Mononuclear cell (primary cell): ENCODE measurements at regions not wholly inside any gene's neighbourhood (a gene's known extent, or its start where the extent isn't known, plus 50 kb on each side); places are given as distances from the start of the nearest gene placed in this dataset.
"Not testable (repeated sequence)": the region's sequence is repeated elsewhere in the genome, so short reads cannot be mapped to it uniquely, and the experiment has no call there.

Source experiments
- H3K27me3 ChIP-seq: 2 replicates; pipeline ENCODE4 v1.6.0; 2011; ENCODE audit warnings: low read length, control low read depth; ENCODE audit not compliant: insufficient read depth
- H3K4me1 ChIP-seq: 2 replicates; pipeline ENCODE4 v1.5.1; 2011; ENCODE audit warnings: mild to moderate bottlenecking, low read length, control low read depth; ENCODE audit not compliant: insufficient read depth
- H3K4me3 ChIP-seq: 2 replicates; pipeline ENCODE4 v1.5.1; 2011; ENCODE audit warnings: mild to moderate bottlenecking, low read length, moderate library complexity
- H3K9me3 ChIP-seq: 2 replicates; pipeline ENCODE4 v1.5.1; 2011; ENCODE audit warnings: low read depth, mild to moderate bottlenecking, control low read depth, low read length

- no peaks in the 10 kb centered on the region for H3K27me3 ChIP-seq
- no peaks in the 10 kb centered on the region for H3K4me1 ChIP-seq
- H3K9me3 ChIP-seq = no peaks in the 10 kb centered on the region
- H3K4me3 ChIP-seq = no peak overlapping the region
These were observed 137.1 kb downstream of the PROX1 start for GRCh38 chr1:214124915-214125314.

GRCh38 chr1:214125819-214126218 is 138.0 kb downstream of the PROX1 start:
- no peaks in the 10 kb centered on the region for H3K4me1 ChIP-seq
- no peaks in the 10 kb centered on the region for H3K9me3 ChIP-seq
- no peak overlapping the region for H3K4me3 ChIP-seq
- H3K27me3 ChIP-seq = no peaks in the 10 kb centered on the region

- Histone ChIP-seq H3K4me3 (no peak overlapping the region), H3K9me3 (no peaks in the 10 kb centered on the region), H3K27me3 (no peaks in the 10 kb centered on the region), H3K4me1 (no peaks in the 10 kb centered on the region)
These were observed 138.9 kb downstream of the PROX1 start for GRCh38 chr1:214126697-214127146.

- H3K4me1 ChIP-seq = no peaks in the 10 kb centered on the region
- no peaks in the 10 kb centered on the region for H3K27me3 ChIP-seq
- no peaks in the 10 kb centered on the region for H3K9me3 ChIP-seq
- H3K4me3 ChIP-seq = no peak overlapping the region
These were observed 139.9 kb downstream of the PROX1 start for GRCh38 chr1:214127705-214128104.

- H3K9me3 ChIP-seq = no peaks in the 10 kb centered on the region
- no peaks in the 10 kb centered on the region for H3K27me3 ChIP-seq
- H3K4me1 ChIP-seq = no peaks in the 10 kb centered on the region
These were observed 145.1 kb upstream of the SMYD2 start for GRCh38 chr1:214135886-214136285.

GRCh38 chr1:214136324-214136919 is 144.5 kb upstream of the SMYD2 start:
- H3K4me1 ChIP-seq = no peaks in the 10 kb centered on the region
- H3K4me3 ChIP-seq = no peak overlapping the region
- H3K9me3 ChIP-seq = no peaks in the 10 kb centered on the region
- no peaks in the 10 kb centered on the region for H3K27me3 ChIP-seq

More at GRCh38 chr1:214135886-214136285, 145.1 kb upstream of the SMYD2 start:
- no peak overlapping the region for H3K4me3 ChIP-seq

GRCh38 chr1:214141486-214141885 is 139.5 kb upstream of the SMYD2 start:
- no peaks in the 10 kb centered on the region for H3K27me3 ChIP-seq
- H3K4me1 ChIP-seq = no peaks in the 10 kb centered on the region
- H3K9me3 ChIP-seq = no peaks in the 10 kb centered on the region
- H3K4me3 ChIP-seq = no peak overlapping the region

GRCh38 chr1:214143006-214143992 is 137.7 kb upstream of the SMYD2 start:
- Histone ChIP-seq H3K4me1 (no peaks in the 10 kb centered on the region), H3K9me3 (no peaks in the 10 kb centered on the region), H3K27me3 (no peaks in the 10 kb centered on the region), H3K4me3 (no peak overlapping the region)

- H3K4me1 ChIP-seq, H3K9me3 ChIP-seq, H3K27me3 ChIP-seq, H3K4me3 ChIP-seq: not testable (repeated sequence)
These were observed 136.4 kb upstream of the SMYD2 start for GRCh38 chr1:214144521-214144920.

GRCh38 chr1:214146523-214146922 is 134.4 kb upstream of the SMYD2 start:
- no peak overlapping the region for H3K4me3 ChIP-seq

GRCh38 chr1:214154596-214155292 is 126.2 kb upstream of the SMYD2 start:
- Histone ChIP-seq H3K27me3 (peaks cover 3% of the 10 kb centered on the region), H3K4me1 (no peaks in the 10 kb centered on the region), H3K9me3 (no peaks in the 10 kb centered on the region), H3K4me3 (no peak overlapping the region)

More at GRCh38 chr1:214146523-214146922, 134.4 kb upstream of the SMYD2 start:
- H3K9me3 ChIP-seq = no peaks in the 10 kb centered on the region
- H3K4me1 ChIP-seq = no peaks in the 10 kb centered on the region
- H3K27me3 ChIP-seq = no peaks in the 10 kb centered on the region

GRCh38 chr1:214155987-214156625 is 124.9 kb upstream of the SMYD2 start:
- Histone ChIP-seq H3K4me1 (no peaks in the 10 kb centered on the region), H3K9me3 (no peaks in the 10 kb centered on the region), H3K4me3 (no peak overlapping the region), H3K27me3 (peaks cover 3% of the 10 kb centered on the region)

- H3K4me1 ChIP-seq = no peaks in the 10 kb centered on the region
- H3K4me3 ChIP-seq = no peak overlapping the region
- H3K9me3 ChIP-seq = no peaks in the 10 kb centered on the region
- H3K27me3 ChIP-seq = peaks cover 3% of the 10 kb centered on the region
These were observed 116.8 kb upstream of the SMYD2 start for GRCh38 chr1:214164173-214164572.

- Histone ChIP-seq H3K27me3 (peaks cover 9% of the 10 kb centered on the region), H3K9me3 (no peaks in the 10 kb centered on the region), H3K4me1 (no peaks in the 10 kb centered on the region), H3K4me3 (no peak overlapping the region)
These were observed 115.0 kb upstream of the SMYD2 start for GRCh38 chr1:214165850-214166374.
